Suppressor macrophage treated with lipopolysaccharide for 4 hours (primary cell): ENCODE measurements at regions not wholly inside any gene's neighbourhood (a gene's known extent, or its start where the extent isn't known, plus 50 kb on each side); places are given as distances from the start of the nearest gene placed in this dataset.

Source experiments
- DNase-seq: peaks from one replicate; pipeline ENCODE4 v3.0.0-alpha.2; 2020

- no peak for DNase-seq
Measured at GRCh38 chr4:140316799-140317198, 56.6 kb upstream of the SCOC start.

GRCh38 chr4:140315970-140316369 lies 57.5 kb upstream of the SCOC start:
- no peak for DNase-seq

GRCh38 chr4:140315438-140315837 lies 58.0 kb upstream of the SCOC start:
- no peak for DNase-seq

GRCh38 chr4:140315019-140315418 lies 58.4 kb upstream of the SCOC start:
- DNase-seq, result no peak

- no peak for DNase-seq
Measured at GRCh38 chr4:140312100-140312499, 61.3 kb upstream of the SCOC start.

GRCh38 chr4:140311257-140311835 lies 62.1 kb upstream of the SCOC start:
- DNase-seq, result no peak

- no peak for DNase-seq
Measured at GRCh38 chr4:140309124-140309870, 64.1 kb upstream of the SCOC start.

- peak; percentile 5 for DNase-seq
Measured at GRCh38 chr4:140308366-140309123, 64.9 kb upstream of the SCOC start.

- no peak for DNase-seq
Measured at GRCh38 chr4:140305053-140305452, 68.4 kb upstream of the SCOC start.

GRCh38 chr4:140304346-140304745 lies 69.1 kb upstream of the SCOC start:
- DNase-seq, result no peak

GRCh38 chr4:140302151-140302859 lies 71.1 kb upstream of the SCOC start:
- DNase-seq, result no peak

- peak; percentile 19 for DNase-seq
Measured at GRCh38 chr4:140300271-140300970, 73.0 kb upstream of the SCOC start.

- no peak for DNase-seq
Measured at GRCh38 chr4:140298001-140298400, 75.4 kb upstream of the SCOC start.

- no peak for DNase-seq
Measured at GRCh38 chr4:140297221-140297570, 76.2 kb upstream of the SCOC start.

- DNase-seq, result no peak
Measured at GRCh38 chr4:140296335-140297220, 76.9 kb upstream of the SCOC start.

GRCh38 chr4:140293979-140294378 lies 79.5 kb upstream of the SCOC start:
- DNase-seq, result no peak

- DNase-seq, result no peak
Measured at GRCh38 chr4:140291259-140291658, 82.2 kb upstream of the SCOC start.

GRCh38 chr4:140289486-140289885 lies 84.0 kb upstream of the SCOC start:
- DNase-seq, result no peak

GRCh38 chr4:140286456-140286855 lies 87.0 kb upstream of the SCOC start:
- no peak for DNase-seq

GRCh38 chr4:140284456-140284855 lies 89.0 kb upstream of the SCOC start:
- no peak for DNase-seq

GRCh38 chr4:140281828-140282552 lies 91.5 kb upstream of the SCOC start:
- peak; percentile 19 for DNase-seq
